ENCODE measurements at regions not wholly inside any gene's neighbourhood (a gene's known extent, or its start where the extent isn't known, plus 50 kb on each side); places are given as distances from the start of the nearest gene placed in this dataset.

- Histone ChIP-seq H3K36me3 (ENCODE audit: insufficient read depth, low read length) (no peaks in the 10 kb centered on the region), H3K27ac (ENCODE audit: low read depth, low read length) (no peak overlapping the region), H3K27me3 (ENCODE audit: insufficient read depth, low read length) (peaks cover 7% of the 10 kb centered on the region), H3K4me3 (ENCODE audit: insufficient read depth, low read depth, low read length) (no peak overlapping the region), H3K9ac (ENCODE audit: low read length) (no peak overlapping the region), H3K79me2 (ENCODE audit: insufficient read depth, low read length) (no peaks in the 10 kb centered on the region), H4K20me1 (ENCODE audit: insufficient read depth, low read length) (no peaks in the 10 kb centered on the region), H2AFZ (ENCODE audit: low read depth, low read length) (no peak overlapping the region), H3K9me3 (ENCODE audit: insufficient read depth, low read depth, low read length) (no peaks in the 10 kb centered on the region), H3K4me2 (ENCODE audit: low read length) (no peak overlapping the region), H3K4me1 (ENCODE audit: insufficient read depth, low read length) (no peaks in the 10 kb centered on the region)
- no peak overlapping the region for H3K4me3 Mint-ChIP-seq (ENCODE audit: unreplicated experiment)
- H3K27me3 Mint-ChIP-seq (ENCODE audit: low read depth, unreplicated experiment): peaks cover 17% of the 10 kb centered on the region
- FAIRE-seq: no peak
- H3K27ac Mint-ChIP-seq (ENCODE audit: unreplicated experiment): no peak overlapping the region
- H3K36me3 Mint-ChIP-seq (ENCODE audit: low read depth, unreplicated experiment): no peaks in the 10 kb centered on the region
- H3K9me3 Mint-ChIP-seq (ENCODE audit: unreplicated experiment): peaks cover 1% of the 10 kb centered on the region
- H3K4me1 Mint-ChIP-seq (ENCODE audit: low read depth, unreplicated experiment): peaks cover 3% of the 10 kb centered on the region
- TF ChIP-seq EZH2 (IDR thresholded peaks at IDR 0.05; ENCODE audit: insufficient read depth, low read length): no peak
- TF ChIP-seq CTCF (IDR thresholded peaks at IDR 0.05; ENCODE audit: insufficient read depth, low read depth, low read length): no peak
- no peak for DNase-seq (ENCODE audit: low read depth)
These were observed 86.4 kb upstream of the WNT11 start for GRCh38 chr11:76292583-76293188.

GRCh38 chr11:76291576-76292526 is 85.5 kb upstream of the WNT11 start:
- no peak for FAIRE-seq
- H3K36me3 ChIP-seq (ENCODE audit: insufficient read depth, low read length): no peaks in the 10 kb centered on the region

More at GRCh38 chr11:76291576-76292526, 85.5 kb upstream of the WNT11 start:
- DNase-seq (ENCODE audit: low read depth): no peak
- H3K4me1 ChIP-seq (ENCODE audit: insufficient read depth, low read length): no peaks in the 10 kb centered on the region
- no peak overlapping the region for H3K27ac ChIP-seq (ENCODE audit: low read depth, low read length)
- Mint-ChIP-seq H3K36me3 (ENCODE audit: low read depth, unreplicated experiment) (no peaks in the 10 kb centered on the region), H3K27ac (ENCODE audit: unreplicated experiment) (no peak overlapping the region), H3K9me3 (ENCODE audit: unreplicated experiment) (peaks cover 1% of the 10 kb centered on the region), H3K27me3 (ENCODE audit: low read depth, unreplicated experiment) (peaks cover 20% of the 10 kb centered on the region), H3K4me3 (ENCODE audit: unreplicated experiment) (no peak overlapping the region), H3K4me1 (ENCODE audit: low read depth, unreplicated experiment) (peaks cover 3% of the 10 kb centered on the region)
- no peak overlapping the region for H3K4me3 ChIP-seq (ENCODE audit: insufficient read depth, low read depth, low read length)
- H3K4me2 ChIP-seq (ENCODE audit: low read length): no peak overlapping the region
- no peak overlapping the region for H2AFZ ChIP-seq (ENCODE audit: low read depth, low read length)
- H3K9ac ChIP-seq (ENCODE audit: low read length): no peak overlapping the region
- H4K20me1 ChIP-seq (ENCODE audit: insufficient read depth, low read length): no peaks in the 10 kb centered on the region
- H3K27me3 ChIP-seq (ENCODE audit: insufficient read depth, low read length): peaks cover 7% of the 10 kb centered on the region
- no peaks in the 10 kb centered on the region for H3K9me3 ChIP-seq (ENCODE audit: insufficient read depth, low read depth, low read length)
- TF ChIP-seq CTCF (IDR thresholded peaks at IDR 0.05; ENCODE audit: insufficient read depth, low read depth, low read length) (no peak), EZH2 (IDR thresholded peaks at IDR 0.05; ENCODE audit: insufficient read depth, low read length) (no peak)
- H3K79me2 ChIP-seq (ENCODE audit: insufficient read depth, low read length): no peaks in the 10 kb centered on the region
